Esophagus squamous epithelium (tissue), 5 donors: ENCODE measurements at regions not wholly inside any gene's neighbourhood (a gene's known extent, or its start where the extent isn't known, plus 50 kb on each side); places are given as distances from the start of the nearest gene placed in this dataset.

Experiments used
- DNase-seq: peaks from one replicate; lab custom pipeline; 2025; lab: John Stamatoyannopoulos, UW
- H3K27ac ChIP-seq, 4 donors: fragments of 200-600 bp; sonication (generic); one replicate each; pipeline ENCODE4 v1.5.1; 2016 to 2019; ENCODE audit warnings: mild to moderate bottlenecking in 1 of 4
- H3K27me3 ChIP-seq, 4 donors: fragments of 200-600 bp; sonication (generic); 1 replicate in 3 of 4; 2 replicates in 1 of 4; pipeline versions ENCODE4 v1.5.1 to v1.6.0; 2017 to 2021; ENCODE audit warnings: antibody characterized with exemption in 1 of 4
- H3K36me3 ChIP-seq, 3 donors: fragments of 200-600 bp; sonication (generic); one replicate each; pipeline ENCODE4 v1.5.1; 2016 to 2019
- H3K4me1 ChIP-seq, 3 donors: fragments of 200-600 bp; sonication (generic); one replicate each; pipeline ENCODE4 v1.5.1; 2017 to 2019
- H3K4me3 ChIP-seq, 4 donors: fragments of 200-600 bp; sonication (generic); 1 replicate in 3 of 4; 2 replicates in 1 of 4; pipeline ENCODE4 v1.5.1; 2016 to 2019; ENCODE audit warnings: mild to moderate bottlenecking in 2 of 4, moderate library complexity in 1 of 4
- H3K9me3 ChIP-seq, 3 donors: fragments of 200-600 bp; sonication (generic); one replicate each; pipeline ENCODE4 v1.5.1; 2016 to 2019
- CTCF ChIP-seq, 6 experiments: fragments of 450-650 bp in 4 of 6; fragments of 200-600 bp in 2 of 6; sonication (generic) in 2 of 6; IDR thresholded peaks; one replicate each; pipeline ENCODE4 v1.5.1; 2016 to 2019; ENCODE audit warnings: antibody characterized with exemption in 6 of 6, mild to moderate bottlenecking in 4 of 6, moderate library complexity in 4 of 6
- POLR2A ChIP-seq, 4 donors: fragments of 450-650 bp; IDR thresholded peaks; one replicate each; pipeline ENCODE4 v1.6.1; 2017; ENCODE audit warnings: antibody characterized with exemption in 4 of 4, mild to moderate bottlenecking in 4 of 4, moderate library complexity in 3 of 4
- WGBS, 2 donors: methylation state at CpG; one replicate each; pipeline ENCODE4 v1.1.5; 2018; 5-methylcytosine and 5-hydroxymethylcytosine counted together
- intact Hi-C: fragments of 100-400 bp; cut with DNase I; formaldehyde crosslinking; loops from one replicate; pipeline ENCODE4 v1.15.0; 2022
- donor health status: DM: yes; HTN: yes; CAD: no.

- intact Hi-C loops = no loop called here
- TF ChIP-seq CTCF (IDR thresholded peaks at IDR 0.05) = no peak
- Histone ChIP-seq H3K9me3 (no peaks in the 10 kb centered on the region), H3K4me1 (no peaks in the 10 kb centered on the region), H3K36me3 (no peaks in the 10 kb centered on the region), H3K4me3 (no peak overlapping the region), H3K27me3 (no peaks in the 10 kb centered on the region), H3K27ac (no peak overlapping the region)
- no peak for DNase-seq
- WGBS, 2 donors = 65 to 74% methylated on average over 3 of the region's 3 CpGs
These were observed 1958.9 kb upstream of the TENM3 start for GRCh38 chr4:180284267-180284666.

DNA sequence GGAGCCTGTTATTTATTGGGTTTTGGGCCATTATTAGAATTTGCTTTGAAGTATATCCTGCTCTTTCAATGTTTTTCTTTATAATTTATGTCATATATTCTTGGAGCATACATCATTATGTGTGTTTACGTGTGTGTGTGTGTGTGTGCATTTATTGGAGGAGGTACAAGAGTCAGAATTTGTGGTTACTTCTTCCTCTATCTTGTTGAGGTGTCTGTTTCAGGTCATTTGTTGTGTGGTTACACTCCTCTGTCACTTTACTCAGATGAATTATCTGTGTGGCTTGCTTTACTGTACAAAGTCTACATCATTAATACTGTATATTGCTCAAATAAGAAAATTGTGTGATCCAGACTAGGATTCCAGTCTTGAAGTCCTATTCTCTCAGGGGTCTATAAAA, 1957.4 kb upstream of the TENM3 start:
- Histone ChIP-seq H3K36me3 (no peaks in the 10 kb centered on the region), H3K27me3 (no peaks in the 10 kb centered on the region), H3K4me1 (no peaks in the 10 kb centered on the region), H3K4me3 (no peak overlapping the region), H3K9me3 (no peaks in the 10 kb centered on the region), H3K27ac (no peak overlapping the region)
- intact Hi-C loops = no loop called here
- TF ChIP-seq CTCF (IDR thresholded peaks at IDR 0.05) = no peak
- TF ChIP-seq POLR2A (IDR thresholded peaks at IDR 0.05) = no peak
- 46 to 67% methylated on average over 1 of the region's 1 CpG for WGBS, 2 donors
- no peak for DNase-seq

- Histone ChIP-seq H3K27ac (no peak overlapping the region), H3K4me3 (no peak overlapping the region), H3K9me3 (no peaks in the 10 kb centered on the region), H3K27me3 (no peaks in the 10 kb centered on the region), H3K4me1 (no peaks in the 10 kb centered on the region), H3K36me3 (no peaks in the 10 kb centered on the region)
- TF ChIP-seq CTCF (IDR thresholded peaks at IDR 0.05) (no peak), POLR2A (IDR thresholded peaks at IDR 0.05) (no peak)
- intact Hi-C loops = no loop called here
- no peak for DNase-seq
- WGBS, 2 donors = 7 to 10% methylated on average over 1 of the region's 1 CpG
These were observed 1950.9 kb upstream of the TENM3 start for GRCh38 chr4:180292339-180292738.

- 19 to 29% methylated on average over 4 of the region's 4 CpGs for WGBS, 2 donors
- no peak for DNase-seq
- intact Hi-C loops = no loop called here
These were observed 1947.1 kb upstream of the TENM3 start for GRCh38 chr4:180296036-180296599.

GRCh38 chr4:180304321-180304720, 1938.9 kb upstream of the TENM3 start:
- no peaks in the 10 kb centered on the region for H3K4me1 ChIP-seq
- no peaks in the 10 kb centered on the region for H3K27me3 ChIP-seq
- no peaks in the 10 kb centered on the region for H3K36me3 ChIP-seq
- no peak overlapping the region for H3K4me3 ChIP-seq
- H3K9me3 ChIP-seq = peaks cover 0 to 3% (median 0%) of the 10 kb centered on the region in 3 donors
- H3K27ac ChIP-seq = no peak overlapping the region
- intact Hi-C loops = no loop called here
- TF ChIP-seq POLR2A (IDR thresholded peaks at IDR 0.05) (no peak), CTCF (IDR thresholded peaks at IDR 0.05) (no peak)
- 53 to 67% methylated on average over 4 of the region's 4 CpGs for WGBS, 2 donors
- DNase-seq = no peak

More at GRCh38 chr4:180296036-180296599, 1947.1 kb upstream of the TENM3 start:
- Histone ChIP-seq H3K4me1 (no peaks in the 10 kb centered on the region), H3K36me3 (no peaks in the 10 kb centered on the region), H3K27me3 (no peaks in the 10 kb centered on the region), H3K27ac (no peak overlapping the region), H3K4me3 (no peak overlapping the region), H3K9me3 (peaks cover 0 to 3% (median 0%) of the 10 kb centered on the region in 3 donors)
- TF ChIP-seq POLR2A (IDR thresholded peaks at IDR 0.05) (no peak), CTCF (IDR thresholded peaks at IDR 0.05) (no peak)
